BJ (cell line): ENCODE measurements at regions not wholly inside any gene's neighbourhood (a gene's known extent, or its start where the extent isn't known, plus 50 kb on each side); places are given as distances from the start of the nearest gene placed in this dataset.

Experiments
- CTCF ChIA-PET: fragments of 350-600 bp; formaldehyde crosslinking; extraction: SDS; loops from one replicate; lab custom pipeline; 2021; ENCODE audit warnings: antibody characterized with exemption, inconsistent platforms; lab: Yijun Ruan, JAX
- POLR2A ChIA-PET: fragments of 300-600 bp; sonication (Branson Sonifier 250); formaldehyde crosslinking; extraction: SDS; loops from one replicate; lab custom pipeline; 2021; ENCODE audit warnings: antibody characterized with exemption; lab: Charles Lee
- DNase-seq: peaks from one replicate; pipeline ENCODE4 v3.0.0-alpha.2; 2011; ENCODE audit warnings: low read depth
- H3K27me3 ChIP-seq: 2 replicates; pipeline ENCODE4 v1.6.0; 2011; ENCODE audit warnings: low read length; ENCODE audit not compliant: control insufficient read depth, insufficient read depth
- H3K36me3 ChIP-seq: 2 replicates; pipeline ENCODE4 v1.5.1; 2011; ENCODE audit warnings: low read length; ENCODE audit not compliant: control insufficient read depth, insufficient read depth
- H3K4me3 ChIP-seq: 2 replicates; pipeline ENCODE4 v1.5.1; 2011; ENCODE audit warnings: low read depth, mild to moderate bottlenecking, control low read depth, low read length
- TF ChIP-seq, protein P1 (sequence below): IDR thresholded peaks from 2 replicates; pipeline ENCODE4 v1.5.1; 2011; ENCODE audit warnings: low read depth, mild to moderate bottlenecking, control low read depth, inconsistent platforms, low read length, moderate library complexity; ENCODE audit not compliant: insufficient read depth

DNA sequence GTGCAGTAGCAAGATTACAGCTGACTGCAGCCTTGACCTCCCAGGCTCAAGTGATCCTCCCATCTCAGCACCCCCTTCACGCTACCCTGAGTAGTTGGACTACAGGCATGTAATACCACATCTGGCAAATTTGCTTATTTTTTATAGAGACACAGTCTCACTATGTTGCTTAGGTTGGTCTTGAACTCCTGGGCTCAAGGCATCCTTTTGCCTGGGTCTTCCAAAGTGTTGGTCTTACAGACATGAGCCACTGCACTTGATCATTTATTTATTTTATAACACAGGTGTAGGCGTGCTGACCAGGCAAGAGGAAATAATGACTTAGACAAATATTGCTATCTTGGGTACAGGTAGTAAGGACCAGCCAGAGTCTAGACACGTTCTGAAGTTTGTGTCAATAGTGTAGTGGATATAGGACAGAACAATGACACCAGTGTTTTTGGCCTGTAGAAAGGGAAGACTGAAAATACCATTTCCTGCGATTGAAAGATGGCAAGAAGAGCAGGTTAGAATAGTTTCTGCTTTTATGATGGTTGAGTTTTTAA, 71.0 kb upstream of the THUMPD2 start:
- ChIA-PET CTCF (interaction anchor here (1.9 kb wide), 1 partner anchor 13 kb away, joined by 8 read pairs; no protein-coding TSS in a partner anchor), POLR2A (interaction anchor here (0.6 kb wide), 1 partner anchor 411 kb away, joined by 3 read pairs; no protein-coding TSS in a partner anchor)
- Histone ChIP-seq H3K36me3 (no peaks in the 10 kb centered on the region), H3K27me3 (no peaks in the 10 kb centered on the region), H3K4me3 (no peak overlapping the region)
- TF ChIP-seq, protein P1, sequence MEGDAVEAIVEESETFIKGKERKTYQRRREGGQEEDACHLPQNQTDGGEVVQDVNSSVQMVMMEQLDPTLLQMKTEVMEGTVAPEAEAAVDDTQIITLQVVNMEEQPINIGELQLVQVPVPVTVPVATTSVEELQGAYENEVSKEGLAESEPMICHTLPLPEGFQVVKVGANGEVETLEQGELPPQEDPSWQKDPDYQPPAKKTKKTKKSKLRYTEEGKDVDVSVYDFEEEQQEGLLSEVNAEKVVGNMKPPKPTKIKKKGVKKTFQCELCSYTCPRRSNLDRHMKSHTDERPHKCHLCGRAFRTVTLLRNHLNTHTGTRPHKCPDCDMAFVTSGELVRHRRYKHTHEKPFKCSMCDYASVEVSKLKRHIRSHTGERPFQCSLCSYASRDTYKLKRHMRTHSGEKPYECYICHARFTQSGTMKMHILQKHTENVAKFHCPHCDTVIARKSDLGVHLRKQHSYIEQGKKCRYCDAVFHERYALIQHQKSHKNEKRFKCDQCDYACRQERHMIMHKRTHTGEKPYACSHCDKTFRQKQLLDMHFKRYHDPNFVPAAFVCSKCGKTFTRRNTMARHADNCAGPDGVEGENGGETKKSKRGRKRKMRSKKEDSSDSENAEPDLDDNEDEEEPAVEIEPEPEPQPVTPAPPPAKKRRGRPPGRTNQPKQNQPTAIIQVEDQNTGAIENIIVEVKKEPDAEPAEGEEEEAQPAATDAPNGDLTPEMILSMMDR, result no peak
- no peak for DNase-seq

DNA sequence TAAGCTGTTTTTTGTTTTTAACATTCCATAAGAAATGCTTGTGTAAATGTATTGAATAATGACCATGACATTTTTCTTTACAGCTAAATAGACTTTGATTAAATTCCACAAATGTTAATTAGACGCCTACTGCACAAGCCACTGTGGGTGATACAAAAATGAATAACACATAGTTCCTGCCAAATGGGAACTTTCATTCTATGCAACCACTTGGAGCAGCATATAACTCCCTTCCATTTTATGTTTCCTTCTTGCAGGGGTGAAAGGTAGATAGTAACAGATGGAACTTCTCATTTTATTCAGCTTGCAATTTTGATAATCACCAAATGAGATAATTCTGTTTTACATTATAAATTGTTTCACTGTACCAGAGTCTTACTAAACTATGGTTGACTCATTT, 70.0 kb upstream of the THUMPD2 start:
- CTCF ChIA-PET, result interaction anchor here (1.4 kb wide), 1 partner anchor 11 kb away, joined by 5 read pairs; no protein-coding TSS in a partner anchor
- no peak overlapping the region for H3K4me3 ChIP-seq

DNA sequence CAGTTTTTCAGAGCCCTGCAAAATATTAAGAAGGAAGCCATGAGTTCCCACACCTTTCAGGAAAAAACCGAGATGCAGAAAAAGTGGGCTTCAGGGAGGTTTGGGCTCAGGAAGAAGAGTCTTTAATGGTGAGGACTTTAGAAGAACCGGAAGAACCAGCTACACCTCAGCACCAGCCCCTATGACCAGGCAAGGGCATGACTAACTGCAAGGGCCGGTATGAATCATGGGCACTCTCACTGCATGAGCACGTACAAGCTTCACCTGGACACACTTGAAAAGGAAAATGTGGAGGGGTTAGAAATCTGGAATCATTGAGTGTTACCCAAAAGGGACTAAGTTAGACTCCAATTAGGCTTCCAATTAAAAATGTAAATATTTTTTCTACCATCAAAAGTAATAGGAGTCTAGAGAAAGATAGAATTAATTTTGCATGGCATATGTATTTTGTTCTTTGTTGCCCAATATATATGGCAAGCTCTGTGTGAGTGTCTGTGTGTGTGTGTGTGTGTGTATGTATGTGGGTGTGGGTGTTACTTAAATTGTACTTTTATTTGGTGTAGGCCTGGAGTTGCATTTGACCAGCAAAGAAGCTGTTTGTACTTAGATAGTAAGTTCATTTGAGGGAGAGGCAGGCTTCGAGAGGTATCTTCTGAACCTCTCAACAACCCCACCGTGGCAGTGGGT, 66.5 kb upstream of the THUMPD2 start:
- Histone ChIP-seq H3K4me3 (no peak overlapping the region), H3K36me3 (no peaks in the 10 kb centered on the region), H3K27me3 (no peaks in the 10 kb centered on the region)
- ChIA-PET CTCF (interaction anchor here (1.8 kb wide), 1 partner anchor 8 kb away, joined by 6 read pairs; no protein-coding TSS in a partner anchor), POLR2A (no interaction called here)
- no peak for DNase-seq
- TF ChIP-seq, protein P1, result no peak

More for the DNA sequence above, 70.0 kb upstream of the THUMPD2 start:
- H3K36me3 ChIP-seq, result no peaks in the 10 kb centered on the region
- POLR2A ChIA-PET, result no interaction called here
- no peaks in the 10 kb centered on the region for H3K27me3 ChIP-seq
- TF ChIP-seq, protein P1, result no peak
- DNase-seq, result no peak

DNA sequence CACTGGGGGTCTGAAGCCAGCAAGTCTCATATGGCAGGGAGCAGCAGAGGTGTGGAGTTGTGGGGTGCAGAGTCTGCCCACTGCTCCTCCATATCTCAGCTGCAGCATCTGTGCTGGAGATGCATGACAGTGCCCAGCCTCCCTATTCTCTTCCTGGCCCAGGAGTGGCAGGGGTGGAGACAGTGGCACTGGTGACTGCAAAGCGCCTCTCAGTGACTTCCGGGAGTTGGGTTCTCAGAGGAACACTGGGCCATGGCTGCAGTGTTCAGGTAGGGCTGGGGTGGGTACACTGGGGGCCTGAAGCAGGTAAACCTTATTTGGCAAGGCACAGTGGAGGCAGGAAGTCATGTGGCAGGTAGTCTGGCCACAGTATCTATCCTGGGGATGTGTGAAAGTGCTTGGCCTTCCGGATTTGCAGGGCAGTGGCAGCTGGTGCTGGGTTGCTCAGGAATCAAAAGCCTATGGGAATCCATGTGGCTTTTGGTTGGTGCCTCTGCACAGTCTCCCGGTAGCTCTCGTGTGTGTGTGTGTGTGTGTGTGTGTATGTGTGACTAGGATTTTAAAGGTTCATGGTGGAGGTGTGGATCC, 60.3 kb upstream of the THUMPD2 start:
- no peak for DNase-seq
- ChIA-PET CTCF (interaction anchor here (0.6 kb wide), 1 partner anchor 276 kb away, joined by 4 read pairs; no protein-coding TSS in a partner anchor), POLR2A (no interaction called here)
- H3K27me3 ChIP-seq, result no peaks in the 10 kb centered on the region
- no peak overlapping the region for H3K4me3 ChIP-seq
- TF ChIP-seq, protein P1, result no peak
- H3K36me3 ChIP-seq, result no peaks in the 10 kb centered on the region

DNA sequence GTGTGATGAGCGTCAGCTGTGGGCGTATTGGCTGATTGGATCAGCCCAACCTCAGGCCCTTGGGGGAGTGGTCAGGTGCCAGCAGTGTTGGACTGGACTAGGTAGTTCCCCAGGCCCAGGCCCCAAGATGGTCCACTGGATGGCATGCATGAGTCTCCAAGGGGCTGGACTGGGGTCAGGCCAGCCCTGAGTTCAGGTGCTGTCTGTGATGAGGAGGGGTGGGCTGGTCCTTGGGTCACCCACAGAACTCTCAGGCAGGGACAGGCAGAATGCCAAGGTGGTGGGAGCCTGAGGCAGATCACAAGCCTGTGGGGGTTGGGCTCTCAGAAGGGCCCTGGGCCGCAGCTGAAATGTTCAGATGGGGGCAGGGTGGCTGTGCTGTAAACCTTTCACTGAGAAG, 59.5 kb upstream of the THUMPD2 start:
- H3K36me3 ChIP-seq, result no peaks in the 10 kb centered on the region
- ChIA-PET POLR2A (no interaction called here), CTCF (interaction anchor here (0.6 to 1.3 kb wide), 4 partner anchors 10 to 277 kb away, joined by 3 to 5 read pairs (median 4); no protein-coding TSS in a partner anchor)
- H3K4me3 ChIP-seq, result no peak overlapping the region
- TF ChIP-seq, protein P1, result no peak
- no peak for DNase-seq
- no peaks in the 10 kb centered on the region for H3K27me3 ChIP-seq
